OCI-LY1 (cell line): ENCODE measurements at regions not wholly inside any gene's neighbourhood (a gene's known extent, or its start where the extent isn't known, plus 50 kb on each side); places are given as distances from the start of the nearest gene placed in this dataset.

Source experiments
- H2AFZ ChIP-seq: fragments of 200-600 bp; sonication (generic), shearing (Covaris generic); 2 replicates; pipeline ENCODE4 v1.6.0; 2014; ENCODE audit warnings: antibody characterized with exemption, mild to moderate bottlenecking, low read length
- H3F3A ChIP-seq: fragments of 200-600 bp; sonication (generic), shearing (Covaris generic); 2 replicates; pipeline ENCODE4 v1.6.0; 2014; ENCODE audit warnings: mild to moderate bottlenecking, antibody characterized with exemption, low read length, moderate library complexity; ENCODE audit not compliant: insufficient read depth
- H3K27ac ChIP-seq: fragments of 200-600 bp; sonication (generic); 2 replicates; pipeline ENCODE4 v1.5.1; 2014; ENCODE audit warnings: low read length, mixed run types, mild to moderate bottlenecking, low read depth; ENCODE audit not compliant: poor library complexity, severe bottlenecking
- H3K27me3 ChIP-seq: fragments of 200-600 bp; sonication (generic); 2 replicates; pipeline ENCODE4 v1.6.0; 2014; ENCODE audit warnings: antibody characterized with exemption, mild to moderate bottlenecking, low read length, moderate library complexity; ENCODE audit not compliant: insufficient read depth
- H3K36me3 ChIP-seq: fragments of 200-600 bp; sonication (generic); 2 replicates; pipeline ENCODE4 v1.6.1; 2014; ENCODE audit warnings: mild to moderate bottlenecking, antibody characterized with exemption, low read length, moderate library complexity, mixed read lengths; ENCODE audit not compliant: insufficient read depth
- H3K4me1 ChIP-seq: fragments of 200-600 bp; sonication (generic); 2 replicates; pipeline ENCODE4 v1.5.1; 2014; ENCODE audit warnings: mild to moderate bottlenecking, low read length, moderate library complexity; ENCODE audit not compliant: insufficient read depth, severe bottlenecking
- H3K4me2 ChIP-seq: fragments of 200-600 bp; sonication (generic), shearing (Covaris generic); 2 replicates; pipeline ENCODE4 v1.6.1; 2014; ENCODE audit warnings: low read length
- H3K4me3 ChIP-seq: fragments of 200-600 bp; sonication (generic); 2 replicates; pipeline ENCODE4 v1.5.1; 2014; ENCODE audit warnings: low read length, low read depth, mild to moderate bottlenecking, mixed read lengths; ENCODE audit not compliant: poor library complexity, severe bottlenecking
- H3K79me2 ChIP-seq: fragments of 200-600 bp; shearing (Covaris generic); 2 replicates; pipeline ENCODE4 v1.6.1; 2016; ENCODE audit warnings: mixed run types, low read length, mixed read lengths; ENCODE audit not compliant: insufficient read depth
- H3K9ac ChIP-seq: fragments of 200-600 bp; sonication (generic), shearing (Covaris generic); 2 replicates; pipeline ENCODE4 v1.6.1; 2014; ENCODE audit warnings: mild to moderate bottlenecking, low read length, mixed read lengths
- H3K9me2 ChIP-seq: fragments of 200-600 bp; sonication (generic), shearing (Covaris generic); 2 replicates; pipeline ENCODE4 v1.6.1; 2014; ENCODE audit warnings: low read depth, mild to moderate bottlenecking, low read length, mixed read lengths
- H3K9me3 ChIP-seq: fragments of 200-600 bp; shearing (Covaris generic); 2 replicates; pipeline ENCODE4 v1.6.1; 2014; ENCODE audit warnings: low read length, mixed read lengths
- H4K20me1 ChIP-seq: fragments of 200-600 bp; sonication (generic), shearing (Covaris generic); 2 replicates; pipeline ENCODE4 v1.6.0; 2016; ENCODE audit warnings: mild to moderate bottlenecking, low read length; ENCODE audit not compliant: insufficient read depth
- CTCF ChIP-seq: fragments of 200-600 bp; sonication (generic), shearing (Covaris generic); IDR thresholded peaks from 2 replicates; pipeline ENCODE4 v1.5.1; 2017; ENCODE audit warnings: mild to moderate bottlenecking, antibody characterized with exemption, low read length, moderate library complexity, mixed read lengths
- EZH2 ChIP-seq: fragments of 200-600 bp; sonication (generic), shearing (Covaris generic); IDR thresholded peaks from 2 replicates; pipeline ENCODE4 v1.8.0; 2017; ENCODE audit warnings: borderline replicate concordance, mixed run types, mild to moderate bottlenecking, antibody characterized with exemption, low read length, moderate library complexity, mixed read lengths

GRCh38 chr12:65646127-65646643 is 178.1 kb upstream of the HMGA2 start:
- no peaks in the 10 kb centered on the region for H4K20me1 ChIP-seq
- H3F3A ChIP-seq: no peaks in the 10 kb centered on the region
- H3K9ac ChIP-seq: no peak overlapping the region
- no peak overlapping the region for H3K4me3 ChIP-seq
- no peaks in the 10 kb centered on the region for H3K36me3 ChIP-seq
- no peaks in the 10 kb centered on the region for H3K9me3 ChIP-seq
- H3K9me2 ChIP-seq: no peaks in the 10 kb centered on the region
- H3K4me2 ChIP-seq: no peak overlapping the region
- no peaks in the 10 kb centered on the region for H3K27me3 ChIP-seq
- TF ChIP-seq EZH2 (no peak), CTCF (no peak)
- no peaks in the 10 kb centered on the region for H3K79me2 ChIP-seq
- no peaks in the 10 kb centered on the region for H3K4me1 ChIP-seq
- H2AFZ ChIP-seq: no peak overlapping the region
- no peak overlapping the region for H3K27ac ChIP-seq

- Histone ChIP-seq H3K79me2 (no peaks in the 10 kb centered on the region), H3K9me3 (no peaks in the 10 kb centered on the region), H3K36me3 (no peaks in the 10 kb centered on the region), H3K9me2 (no peaks in the 10 kb centered on the region), H3K4me3 (no peak overlapping the region), H3F3A (no peaks in the 10 kb centered on the region), H3K4me1 (no peaks in the 10 kb centered on the region), H2AFZ (no peak overlapping the region), H4K20me1 (no peaks in the 10 kb centered on the region), H3K27me3 (no peaks in the 10 kb centered on the region), H3K27ac (no peak overlapping the region), H3K4me2 (no peak overlapping the region), H3K9ac (no peak overlapping the region)
- TF ChIP-seq EZH2 (no peak), CTCF (no peak)
These were observed 177.2 kb upstream of the HMGA2 start for GRCh38 chr12:65647074-65647473.

GRCh38 chr12:65648461-65648860 is 175.8 kb upstream of the HMGA2 start:
- Histone ChIP-seq H3K36me3 (no peaks in the 10 kb centered on the region), H3K4me3 (no peak overlapping the region), H3F3A (no peaks in the 10 kb centered on the region), H3K4me1 (no peaks in the 10 kb centered on the region), H3K79me2 (no peaks in the 10 kb centered on the region), H3K9me2 (no peaks in the 10 kb centered on the region), H3K27me3 (no peaks in the 10 kb centered on the region), H3K9ac (no peak overlapping the region), H3K9me3 (no peaks in the 10 kb centered on the region), H2AFZ (no peak overlapping the region), H4K20me1 (no peaks in the 10 kb centered on the region), H3K27ac (no peak overlapping the region), H3K4me2 (no peak overlapping the region)
- TF ChIP-seq EZH2: no peak
- TF ChIP-seq CTCF: no peak
